Lower lobe of right lung (tissue), 2 donors: ENCODE measurements at regions not wholly inside any gene's neighbourhood (a gene's known extent, or its start where the extent isn't known, plus 50 kb on each side); places are given as distances from the start of the nearest gene placed in this dataset.

Experiments
- ATAC-seq, 2 donors: fragments of 200-7000 bp; cut with Tn5 transposase; one replicate each; pipeline ENCODE4 v1.9.1; 2020 to 2022; ENCODE audit warnings: mild to moderate bottlenecking in 2 of 2, moderate library complexity in 2 of 2
- DNase-seq: peaks from one replicate; pipeline ENCODE4 v3.0.0-alpha.2; 2020
- H3K27ac ChIP-seq: fragments of 200-600 bp; one replicate; pipeline ENCODE4 v1.8.0; 2022
- H3K27me3 ChIP-seq: fragments of 200-600 bp; one replicate; pipeline ENCODE4 v1.8.0; 2022; ENCODE audit warnings: low read depth
- H3K36me3 ChIP-seq: fragments of 200-600 bp; one replicate; pipeline ENCODE4 v1.8.0; 2022; ENCODE audit warnings: mild to moderate bottlenecking
- H3K4me1 ChIP-seq: fragments of 200-600 bp; one replicate; pipeline ENCODE4 v1.8.0; 2022
- H3K4me3 ChIP-seq: fragments of 200-600 bp; one replicate; pipeline ENCODE4 v1.8.0; 2022; ENCODE audit warnings: mild to moderate bottlenecking
- H3K9me3 ChIP-seq: fragments of 200-600 bp; one replicate; pipeline ENCODE4 v1.8.0; 2022
- intact Hi-C: fragments of 100-400 bp; cut with DNase I; formaldehyde crosslinking; loops from one replicate; pipeline ENCODE4 v1.11.0; 2022
- TF ChIP-seq, protein P1 (sequence below): fragments of 200-600 bp; IDR thresholded peaks from one replicate; pipeline ENCODE4 v1.8.0; 2022; ENCODE audit warnings: antibody characterized with exemption, mild to moderate bottlenecking
- donor health status: DM: no; HTN: yes; CAD: no; lungs with severe emphysema.

DNA sequence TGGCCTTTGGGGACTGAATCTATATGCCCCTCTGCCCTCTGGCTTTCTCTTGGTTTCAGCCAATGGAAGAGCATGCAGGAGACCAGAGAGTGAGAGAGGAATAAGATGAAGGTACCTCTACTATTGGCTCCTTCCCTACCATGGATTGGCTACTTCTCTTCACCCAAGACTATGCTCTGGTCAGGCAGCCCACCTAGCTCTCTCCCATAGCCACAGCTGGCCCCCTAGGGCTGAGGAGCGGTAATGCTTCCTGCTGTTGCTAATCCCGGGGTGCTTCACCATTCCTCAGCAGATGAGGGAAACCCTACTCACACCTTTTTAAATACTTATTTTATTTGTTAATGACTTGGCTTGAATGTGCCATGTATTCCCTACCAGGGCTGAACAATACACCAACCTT, 142.4 kb downstream of the MREG start:
- Histone ChIP-seq H3K4me3 (no peak overlapping the region), H3K36me3 (no peaks in the 10 kb centered on the region), H3K4me1 (no peaks in the 10 kb centered on the region), H3K27me3 (no peaks in the 10 kb centered on the region), H3K27ac (no peak overlapping the region), H3K9me3 (no peaks in the 10 kb centered on the region)
- TF ChIP-seq, protein P1, sequence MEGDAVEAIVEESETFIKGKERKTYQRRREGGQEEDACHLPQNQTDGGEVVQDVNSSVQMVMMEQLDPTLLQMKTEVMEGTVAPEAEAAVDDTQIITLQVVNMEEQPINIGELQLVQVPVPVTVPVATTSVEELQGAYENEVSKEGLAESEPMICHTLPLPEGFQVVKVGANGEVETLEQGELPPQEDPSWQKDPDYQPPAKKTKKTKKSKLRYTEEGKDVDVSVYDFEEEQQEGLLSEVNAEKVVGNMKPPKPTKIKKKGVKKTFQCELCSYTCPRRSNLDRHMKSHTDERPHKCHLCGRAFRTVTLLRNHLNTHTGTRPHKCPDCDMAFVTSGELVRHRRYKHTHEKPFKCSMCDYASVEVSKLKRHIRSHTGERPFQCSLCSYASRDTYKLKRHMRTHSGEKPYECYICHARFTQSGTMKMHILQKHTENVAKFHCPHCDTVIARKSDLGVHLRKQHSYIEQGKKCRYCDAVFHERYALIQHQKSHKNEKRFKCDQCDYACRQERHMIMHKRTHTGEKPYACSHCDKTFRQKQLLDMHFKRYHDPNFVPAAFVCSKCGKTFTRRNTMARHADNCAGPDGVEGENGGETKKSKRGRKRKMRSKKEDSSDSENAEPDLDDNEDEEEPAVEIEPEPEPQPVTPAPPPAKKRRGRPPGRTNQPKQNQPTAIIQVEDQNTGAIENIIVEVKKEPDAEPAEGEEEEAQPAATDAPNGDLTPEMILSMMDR, result no peak
- DNase-seq (no peak), ATAC-seq (peak in 1 of 2 donors; percentile 52)
- intact Hi-C loops, result no loop called here

DNA sequence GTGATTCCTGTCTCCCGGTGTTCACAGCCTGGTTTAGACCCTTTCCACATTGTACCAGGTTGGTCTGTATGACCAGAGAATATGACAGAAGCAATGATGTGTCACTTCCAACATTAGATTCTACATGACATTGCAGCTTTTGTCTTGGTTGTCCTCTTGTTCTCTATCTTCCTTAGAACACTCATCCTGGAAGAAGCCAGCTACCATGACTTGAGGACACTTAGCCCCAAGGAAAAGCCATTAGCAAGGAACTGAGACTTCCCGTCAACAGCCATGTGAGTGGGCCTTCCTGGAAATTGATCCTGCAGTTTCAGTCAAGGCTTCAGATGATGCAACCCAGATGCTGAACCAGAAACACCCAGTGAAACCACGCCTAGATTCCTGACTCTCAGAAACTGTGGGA, 143.3 kb downstream of the MREG start:
- ATAC-seq, result peak; percentile 46 to 68
- no peak for DNase-seq

DNA sequence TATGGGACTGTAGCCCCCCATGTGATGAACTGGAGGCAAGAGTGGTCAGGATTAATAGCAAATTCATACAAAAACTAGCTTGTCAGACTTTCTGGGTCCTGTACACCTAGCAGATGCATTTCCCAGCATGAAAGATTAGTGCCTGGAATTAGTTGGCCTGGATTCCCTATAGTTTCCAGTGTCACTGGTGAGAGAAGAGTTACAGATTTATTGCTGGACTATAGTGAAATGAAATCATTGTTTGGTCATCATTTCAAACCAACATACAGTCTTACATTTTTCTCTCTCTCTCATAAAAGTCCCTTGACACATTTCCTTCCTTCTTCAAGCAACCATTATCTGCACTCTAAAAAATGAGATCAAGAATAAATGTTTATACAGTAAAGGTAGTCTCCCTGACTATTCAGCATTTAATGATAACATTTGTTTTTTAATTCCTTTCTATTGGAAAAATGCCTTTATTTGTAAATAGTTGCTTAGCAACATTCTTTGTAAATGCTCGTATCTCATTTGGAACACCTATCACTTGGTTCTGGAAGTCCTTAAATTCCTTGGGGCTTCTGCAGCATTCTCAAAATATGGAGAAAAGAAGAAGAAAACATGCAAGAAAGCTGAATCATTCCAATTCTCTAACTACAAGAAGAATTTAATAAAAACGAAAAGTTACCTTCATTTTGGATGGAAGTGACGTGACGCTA, 144.4 kb downstream of the MREG start:
- no peaks in the 10 kb centered on the region for H3K36me3 ChIP-seq

More for the DNA sequence above, 143.3 kb downstream of the MREG start:
- TF ChIP-seq, protein P1, result no peak
- H3K4me3 ChIP-seq, result no peak overlapping the region
- H3K36me3 ChIP-seq, result no peaks in the 10 kb centered on the region
- no peaks in the 10 kb centered on the region for H3K4me1 ChIP-seq
- no peaks in the 10 kb centered on the region for H3K9me3 ChIP-seq
- no peak overlapping the region for H3K27ac ChIP-seq
- intact Hi-C loops, result no loop called here
- H3K27me3 ChIP-seq, result no peaks in the 10 kb centered on the region

DNA sequence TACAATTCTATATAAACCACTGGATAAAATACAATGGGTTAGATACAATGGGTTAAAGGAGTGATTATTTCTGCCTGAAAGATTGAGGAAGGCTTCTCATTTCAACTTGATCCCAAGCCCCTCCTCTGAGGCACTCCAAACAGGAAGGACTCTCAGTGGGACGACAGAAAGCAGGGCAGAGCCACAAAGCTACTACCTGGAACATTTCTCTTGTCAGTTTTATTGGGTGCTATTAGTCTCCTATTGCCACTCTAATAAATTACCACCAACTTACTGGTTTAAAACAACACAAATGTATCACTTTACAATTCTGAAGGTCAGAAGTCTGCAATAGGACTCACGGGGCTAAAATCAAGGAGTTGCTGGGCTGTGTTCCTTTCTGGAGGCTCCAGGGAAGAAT, 146.7 kb downstream of the MREG start:
- H3K36me3 ChIP-seq, result no peaks in the 10 kb centered on the region
- no peaks in the 10 kb centered on the region for H3K27me3 ChIP-seq
- DNase-seq (no peak), ATAC-seq (no peak)
- no peaks in the 10 kb centered on the region for H3K9me3 ChIP-seq
- no peak overlapping the region for H3K4me3 ChIP-seq
- H3K4me1 ChIP-seq, result no peaks in the 10 kb centered on the region
- no peak overlapping the region for H3K27ac ChIP-seq
- TF ChIP-seq, protein P1, result no peak
- intact Hi-C loops, result no loop called here

More for the DNA sequence above, 144.4 kb downstream of the MREG start:
- intact Hi-C loops, result no loop called here
- TF ChIP-seq, protein P1, result no peak
- Histone ChIP-seq H3K9me3 (no peaks in the 10 kb centered on the region), H3K4me3 (no peak overlapping the region), H3K27me3 (no peaks in the 10 kb centered on the region), H3K4me1 (no peaks in the 10 kb centered on the region), H3K27ac (no peak overlapping the region)
- DNase-seq (no peak), ATAC-seq (no peak)

DNA sequence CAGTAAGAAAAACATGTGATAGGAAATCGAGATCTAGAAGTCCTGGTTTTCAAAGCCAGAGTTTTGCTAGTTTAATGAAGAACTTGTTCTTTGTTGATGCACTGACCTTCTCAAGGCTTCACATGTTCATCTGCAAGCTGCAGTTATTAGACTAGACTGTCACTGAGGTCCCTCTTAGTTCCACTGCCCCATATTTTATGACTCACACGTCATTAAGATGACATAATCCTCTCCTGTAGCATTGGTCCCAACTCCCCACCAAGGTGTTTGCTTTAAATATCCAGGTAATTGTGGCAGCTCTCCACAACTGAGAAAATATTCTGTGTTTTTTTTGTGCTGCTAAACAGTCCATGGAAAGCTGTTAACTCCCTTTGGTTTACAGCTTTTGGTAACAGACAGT, 149.7 kb downstream of the MREG start:
- Histone ChIP-seq H3K4me3 (no peak overlapping the region), H3K27me3 (no peaks in the 10 kb centered on the region), H3K9me3 (no peaks in the 10 kb centered on the region), H3K4me1 (no peaks in the 10 kb centered on the region), H3K27ac (no peak overlapping the region), H3K36me3 (no peaks in the 10 kb centered on the region)
- intact Hi-C loops, result no loop called here
- ATAC-seq (no peak), DNase-seq (no peak)
- TF ChIP-seq, protein P1, result no peak
